ENCODE measurements at regions not wholly inside any gene's neighbourhood (a gene's known extent, or its start where the extent isn't known, plus 50 kb on each side); places are given as distances from the start of the nearest gene placed in this dataset.

DNA sequence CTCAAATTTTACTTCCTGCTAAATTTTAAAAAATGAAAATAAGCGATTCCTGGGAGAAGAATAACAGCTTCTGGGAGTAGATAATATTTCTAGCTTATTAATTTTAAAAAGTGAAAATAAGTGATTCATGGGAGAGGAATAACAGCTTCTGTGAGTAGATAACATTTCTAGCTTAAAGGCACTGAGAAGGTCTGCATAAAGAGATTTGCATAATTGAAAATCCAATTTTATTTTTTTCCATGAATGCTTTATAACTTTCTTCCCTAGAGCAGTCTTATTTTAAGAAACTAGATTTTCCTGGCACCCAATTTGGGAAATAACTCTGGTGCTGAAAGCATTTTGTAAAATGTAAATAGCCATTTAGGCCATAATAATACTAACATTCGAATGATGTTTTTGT, 65.9 kb upstream of the ASTN2 start:
- DNase-seq = no peak

DNA sequence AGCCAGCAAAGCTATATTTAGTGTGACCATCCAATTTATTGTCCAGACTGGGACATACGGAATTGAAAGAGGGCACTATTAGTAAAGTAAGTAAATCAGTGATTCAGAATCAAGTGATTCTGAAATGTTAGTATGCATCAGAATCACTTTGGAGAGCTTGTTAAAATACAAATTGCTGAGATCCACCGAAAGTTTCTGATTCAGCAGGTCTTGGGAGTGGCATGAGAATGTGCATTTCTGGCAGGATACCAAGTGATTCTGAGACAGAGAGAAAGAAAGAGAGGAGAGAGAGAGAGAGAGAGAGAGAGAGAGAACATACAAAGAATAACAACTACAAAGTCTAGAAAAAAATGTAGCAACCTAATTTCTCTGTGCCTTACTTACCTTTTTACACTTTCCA, 65.4 kb upstream of the ASTN2 start:
- no peak for DNase-seq

DNA sequence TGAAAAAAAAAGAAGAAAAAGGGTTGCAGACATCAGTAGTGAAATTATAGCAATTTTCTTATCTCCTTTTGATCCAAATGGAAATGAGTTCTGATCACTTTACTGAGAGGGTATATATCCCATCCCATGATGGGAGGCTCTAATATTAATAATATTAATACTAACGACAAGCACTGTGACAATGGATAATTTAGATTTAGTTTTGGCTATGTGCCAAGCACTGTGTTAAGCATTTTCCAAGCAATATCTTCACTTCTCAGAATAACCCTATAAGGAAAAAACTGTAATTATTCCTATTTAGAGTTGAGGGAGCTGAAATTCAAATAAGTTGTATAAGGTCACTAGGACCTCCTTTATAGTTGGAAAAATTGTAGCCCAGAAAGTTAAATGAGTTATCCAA, 58.4 kb upstream of the ASTN2 start:
- DNase-seq = no peak

DNA sequence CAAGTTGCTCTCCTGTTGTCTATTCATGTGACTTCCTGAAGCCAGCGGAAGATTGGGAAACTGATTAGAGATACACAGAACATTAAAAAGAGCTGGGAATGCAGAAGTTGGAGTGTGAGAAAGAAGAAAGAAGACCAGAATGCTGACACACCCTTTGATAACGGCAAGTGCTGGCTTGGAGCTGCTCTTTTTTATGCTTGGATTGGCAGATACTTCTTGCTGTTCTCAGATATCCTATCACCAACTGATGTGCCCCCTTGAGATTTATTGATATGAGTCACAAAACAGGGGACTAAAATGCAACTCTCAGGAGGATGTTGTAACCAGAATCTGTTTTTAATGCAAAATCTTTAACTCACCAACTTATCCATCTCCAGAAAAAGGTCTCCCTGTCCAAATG, 56.0 kb upstream of the ASTN2 start:
- DNase-seq = no peak

DNA sequence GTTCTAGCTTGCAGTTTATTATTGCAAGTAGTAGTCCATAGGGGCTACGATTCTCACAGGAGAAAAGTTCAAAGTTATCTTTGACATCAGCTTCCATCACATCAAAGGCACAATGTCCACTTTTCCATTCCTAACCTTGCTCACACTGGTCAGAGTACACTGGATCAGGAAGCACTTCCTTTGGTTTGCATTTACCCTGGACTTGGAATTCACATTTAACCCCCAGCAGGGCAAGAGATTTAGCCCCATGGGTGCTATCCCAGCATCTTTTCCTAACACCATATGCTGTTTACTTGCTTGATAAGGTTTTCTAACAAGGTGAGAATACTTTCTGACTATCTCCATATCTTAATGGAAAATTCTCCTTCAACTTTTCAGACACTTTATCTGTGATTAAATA, 55.6 kb upstream of the ASTN2 start:
- DNase-seq = no peak

DNA sequence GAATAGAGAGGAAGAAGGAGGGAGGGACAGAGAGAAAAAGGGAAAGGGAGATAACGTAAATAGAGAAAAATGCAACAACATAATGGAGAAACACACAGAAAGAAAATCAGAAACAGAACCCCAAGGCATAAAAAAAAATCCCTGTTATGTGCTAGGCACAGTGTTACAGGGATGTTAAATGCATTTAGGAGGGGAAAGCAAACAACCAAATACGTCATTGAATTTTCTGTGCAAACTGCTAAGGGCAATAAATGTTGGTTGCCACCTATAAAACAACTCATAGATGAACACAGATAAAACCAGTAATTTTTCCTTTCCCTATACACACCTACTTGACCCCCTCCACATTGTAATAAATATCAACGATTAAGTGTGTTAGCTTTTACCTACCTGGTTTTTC, 51.3 kb upstream of the ASTN2 start:
- no peak for DNase-seq

DNA sequence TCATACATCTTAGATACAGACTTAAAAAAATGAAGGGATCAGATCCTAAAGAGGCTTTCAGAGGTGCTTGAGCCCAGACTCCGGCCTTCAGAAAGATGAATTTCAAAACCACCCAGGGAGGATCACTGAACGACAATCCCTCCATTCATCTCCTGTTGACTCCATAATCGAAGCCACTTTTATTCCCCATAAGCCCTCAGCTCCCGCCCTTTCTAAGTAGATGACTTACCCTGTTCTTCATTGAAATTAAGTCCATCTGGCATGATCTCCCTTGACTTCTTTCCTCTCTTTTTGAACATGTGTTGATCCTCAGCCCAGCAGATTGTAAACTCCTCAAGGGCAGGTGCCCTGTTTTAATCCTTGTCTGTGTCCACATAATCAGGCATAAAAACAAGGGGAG, 50.8 kb upstream of the ASTN2 start:
- no peak for DNase-seq

DNA sequence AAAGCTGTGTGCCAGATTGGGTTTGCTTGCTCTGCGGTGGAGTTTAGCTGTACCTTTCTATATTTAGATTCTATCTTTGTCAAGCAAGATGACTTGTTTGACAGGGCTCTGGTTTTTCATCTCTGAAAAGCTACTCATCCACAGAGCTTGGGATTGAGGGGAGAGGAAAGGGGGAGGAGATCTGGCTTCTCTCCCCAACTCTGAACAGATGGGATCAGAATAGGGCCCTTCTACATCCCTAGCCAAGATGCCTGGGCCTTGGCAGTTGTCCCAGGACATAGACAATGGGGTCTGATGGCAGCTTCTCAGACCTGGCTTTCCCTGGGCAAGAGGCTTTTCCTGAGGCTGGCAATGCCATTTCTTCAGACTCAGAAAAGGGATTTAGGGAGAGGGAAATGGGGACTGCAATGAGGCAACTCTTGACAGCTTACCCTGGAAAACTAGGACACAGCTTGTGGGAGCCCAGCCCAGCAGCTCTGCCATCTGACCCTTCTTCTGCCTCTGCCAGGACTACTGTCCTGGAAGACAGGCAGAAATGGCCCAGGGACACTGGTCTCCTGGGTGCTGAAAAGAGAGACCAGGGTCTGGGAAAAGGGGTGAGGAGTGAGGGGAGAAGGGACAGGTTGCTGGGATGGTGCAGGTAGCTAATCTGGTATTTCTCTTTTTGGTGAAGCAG, 50.2 kb upstream of the ASTN2 start:
- DNase-seq = no peak
